ENCODE measurements at regions not wholly inside any gene's neighbourhood (a gene's known extent, or its start where the extent isn't known, plus 50 kb on each side); places are given as distances from the start of the nearest gene placed in this dataset.

- TF ChIP-seq POLR2AphosphoS5 (IDR thresholded peaks at IDR 0.05; ENCODE audit: low read depth, low read length) (no peak), TAF1 (IDR thresholded peaks at IDR 0.05; ENCODE audit: borderline replicate concordance, low read depth, low read length) (no peak), POLR2A (IDR thresholded peaks at IDR 0.05; ENCODE audit: low read depth, low read length) (no peak)
These were observed 264.1 kb downstream of the SRGAP2C start for GRCh38 chr1:121448851-121449250.

All from GM12892 (cell line).